ENCODE measurements at regions not wholly inside any gene's neighbourhood (a gene's known extent, or its start where the extent isn't known, plus 50 kb on each side); places are given as distances from the start of the nearest gene placed in this dataset.
"Not testable (repeated sequence)": the region's sequence is repeated elsewhere in the genome, so short reads cannot be mapped to it uniquely, and the experiment has no call there.

DNA sequence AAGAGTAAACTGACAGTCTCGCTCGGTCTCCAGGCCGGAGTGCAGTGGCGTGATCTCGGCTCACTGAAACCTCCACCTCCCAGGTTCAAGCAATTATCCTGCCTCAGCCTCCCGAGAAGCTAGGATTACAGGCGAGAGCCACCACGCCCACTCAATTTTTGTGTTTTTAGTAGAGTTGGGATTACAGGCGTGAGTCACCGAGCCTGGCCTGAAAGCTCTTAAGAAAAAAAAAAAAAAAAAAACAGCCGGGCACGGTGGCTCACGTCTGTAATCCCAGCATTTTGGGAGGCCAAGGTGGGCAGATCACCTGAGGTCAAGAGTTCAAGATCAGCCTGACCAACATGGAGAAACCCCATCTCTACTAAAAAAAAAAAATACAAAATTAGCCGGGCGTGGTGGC is 55.3 kb upstream of the THOC2 start:
- not testable (repeated sequence) for H2BK5ac ChIP-seq (ENCODE audit: insufficient read length, low read length); H2BK12ac ChIP-seq (ENCODE audit: insufficient read length, low read depth, low read length); H3K4me3 Mint-ChIP-seq; H2BK15ac ChIP-seq (ENCODE audit: low read depth, low read length); H3K56ac ChIP-seq (ENCODE audit: insufficient read length, low read depth, low read length); H3K79me2 ChIP-seq (ENCODE audit: insufficient read depth, low read length); H2AK5ac ChIP-seq (ENCODE audit: insufficient read length, low read length); H4K8ac ChIP-seq (replicated peaks; ENCODE audit: insufficient read length, low read depth, low read length); H3K27ac Mint-ChIP-seq; H3K4me2 ChIP-seq (ENCODE audit: insufficient read depth, insufficient read length, low read length); H3K27me3 ChIP-seq (ENCODE audit: insufficient read depth, low read length); H3K79me1 ChIP-seq (ENCODE audit: insufficient read depth, low read depth, low read length, poor library complexity, severe bottlenecking); H3K4me1 Mint-ChIP-seq; H4K91ac ChIP-seq (ENCODE audit: insufficient read length, low read depth, low read length); H4K5ac ChIP-seq (ENCODE audit: insufficient read length, low read depth, low read length); H3K36me3 Mint-ChIP-seq (ENCODE audit: insufficient read depth in 1 of 3, low read depth in 3 of 3); H3T11ph ChIP-seq (ENCODE audit: low read length); DNase-seq; H3K27ac ChIP-seq (ENCODE audit: insufficient read length, low read depth, low read length); H3K23ac ChIP-seq (ENCODE audit: insufficient read length, low read depth, low read length); H3K14ac ChIP-seq (ENCODE audit: insufficient read depth, low read length); H3K18ac ChIP-seq (ENCODE audit: insufficient read length, low read depth, low read length); H3K23me2 ChIP-seq (ENCODE audit: insufficient read length, low read depth, low read length, poor library complexity, severe bottlenecking); H3K4ac ChIP-seq (ENCODE audit: low read depth, low read length); H3K9ac ChIP-seq (ENCODE audit: extremely low read depth, insufficient read length, low read length); H2AFZ ChIP-seq (ENCODE audit: low read length); H4K20me1 ChIP-seq (ENCODE audit: control insufficient read depth, insufficient read depth, insufficient read length); H3K4me1 ChIP-seq (ENCODE audit: insufficient read depth, low read length); H2BK120ac ChIP-seq (ENCODE audit: low read depth, low read length, poor library complexity, severe bottlenecking); H2BK20ac ChIP-seq (ENCODE audit: low read depth, low read length, poor library complexity, severe bottlenecking); H3K9me3 ChIP-seq (ENCODE audit: control insufficient read depth, low read depth, low read length); H3K27me3 Mint-ChIP-seq (ENCODE audit: low read depth)
- no CpG with 5 or more reads among the region's 15 CpGs for WGBS (ENCODE audit: extremely low coverage, insufficient read length, low lambda C conversion rate)
- H3K9me3 Mint-ChIP-seq, result peaks cover 8 to 51% of the 10 kb centered on the region in 2 experiments
